Fibroblast of pulmonary artery (primary cell): ENCODE measurements at regions not wholly inside any gene's neighbourhood (a gene's known extent, or its start where the extent isn't known, plus 50 kb on each side); places are given as distances from the start of the nearest gene placed in this dataset.
"Not testable (repeated sequence)": the region's sequence is repeated elsewhere in the genome, so short reads cannot be mapped to it uniquely, and the experiment has no call there.

ENCODE experiments used
- DNase-seq: peaks from one replicate; pipeline ENCODE4 v3.0.0-alpha.2; 2010; ENCODE audit warnings: low read depth
- H3K4me3 ChIP-seq: replicated peaks from 2 replicates; pipeline ENCODE4 v1.5.1; 2011; ENCODE audit warnings: low read depth, mild to moderate bottlenecking, control low read depth, low read length, moderate library complexity
- CTCF ChIP-seq: IDR thresholded peaks from 2 replicates; pipeline ENCODE4 v1.5.1; 2011; ENCODE audit warnings: mild to moderate bottlenecking, control low read depth, low read length, inconsistent platforms; ENCODE audit errors: missing control alignments

- no peak for TF ChIP-seq CTCF
- DNase-seq: no peak
- H3K4me3 ChIP-seq: no peak overlapping the region
Measured at GRCh38 chr2:22967756-22968155, 417.2 kb upstream of the KLHL29 start.

GRCh38 chr2:22970284-22970975 lies 414.5 kb upstream of the KLHL29 start:
- no peak for TF ChIP-seq CTCF
- no peak for DNase-seq
- H3K4me3 ChIP-seq: no peak overlapping the region

DNA sequence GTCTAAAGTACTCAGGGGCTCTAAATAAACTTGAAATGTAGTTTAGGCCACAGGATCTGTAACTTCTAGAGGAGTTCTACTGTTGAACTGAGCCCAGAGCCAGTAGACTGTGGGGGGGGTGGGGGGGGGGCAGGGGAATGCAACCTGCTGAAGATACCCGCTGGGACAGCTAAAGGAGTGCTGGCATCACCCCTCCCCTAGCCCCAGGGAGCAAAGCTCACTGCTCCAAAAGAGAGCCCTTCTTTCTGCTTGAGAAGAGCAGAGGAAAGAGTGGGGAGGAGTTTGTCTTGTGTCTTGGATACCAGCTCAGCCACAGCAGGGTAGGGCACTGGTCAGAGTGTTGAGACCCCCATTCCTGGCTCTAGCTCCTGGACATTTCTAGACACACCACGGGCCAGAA lies 414.0 kb upstream of the KLHL29 start:
- no peak for DNase-seq
- H3K4me3 ChIP-seq: no peak overlapping the region
- TF ChIP-seq CTCF: no peak

DNA sequence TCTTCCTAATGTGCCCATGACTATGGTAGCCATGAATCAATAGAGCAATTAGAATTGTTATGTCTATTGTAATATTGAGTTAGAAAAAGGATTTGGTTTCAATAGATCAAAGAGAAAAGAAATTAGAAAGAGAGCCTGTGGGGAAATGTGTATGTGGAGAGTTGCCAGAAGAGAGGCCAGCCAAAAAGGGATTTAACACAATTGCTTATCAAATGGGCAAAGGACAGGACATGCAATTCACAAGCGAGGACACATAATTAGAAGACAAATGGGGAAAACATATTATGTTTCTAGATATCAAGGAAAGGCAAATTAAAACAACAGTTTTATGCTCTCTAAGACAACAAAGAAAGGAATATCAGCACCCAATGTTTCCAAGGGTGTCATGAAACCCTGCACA lies 403.2 kb upstream of the KLHL29 start:
- DNase-seq: no peak
- no peak for TF ChIP-seq CTCF

GRCh38 chr2:22984152-22984551 lies 400.8 kb upstream of the KLHL29 start:
- not testable (repeated sequence) for H3K4me3 ChIP-seq, DNase-seq

More for the DNA sequence above, 403.2 kb upstream of the KLHL29 start:
- no peak overlapping the region for H3K4me3 ChIP-seq

DNA sequence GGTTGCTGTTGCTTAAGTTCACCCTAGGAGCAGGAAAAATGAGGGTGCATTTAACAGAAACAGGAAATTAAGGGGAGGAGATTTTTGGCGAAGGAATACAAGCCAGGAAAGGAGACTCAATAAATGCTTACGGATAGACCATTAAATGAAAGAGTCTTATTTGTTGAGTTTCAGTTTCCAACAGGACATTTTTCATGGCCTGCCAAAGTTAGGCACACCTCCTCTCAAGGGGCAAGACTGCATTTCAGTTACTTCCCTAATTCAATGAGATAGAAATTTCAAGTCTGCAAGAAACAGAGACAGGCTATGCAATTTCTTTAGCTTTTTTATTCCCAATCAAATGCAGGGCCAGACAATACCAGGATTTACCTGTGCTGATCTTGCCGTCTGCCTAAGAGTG lies 394.7 kb upstream of the KLHL29 start:
- no peak for TF ChIP-seq CTCF
- H3K4me3 ChIP-seq: no peak overlapping the region
- DNase-seq: no peak

DNA sequence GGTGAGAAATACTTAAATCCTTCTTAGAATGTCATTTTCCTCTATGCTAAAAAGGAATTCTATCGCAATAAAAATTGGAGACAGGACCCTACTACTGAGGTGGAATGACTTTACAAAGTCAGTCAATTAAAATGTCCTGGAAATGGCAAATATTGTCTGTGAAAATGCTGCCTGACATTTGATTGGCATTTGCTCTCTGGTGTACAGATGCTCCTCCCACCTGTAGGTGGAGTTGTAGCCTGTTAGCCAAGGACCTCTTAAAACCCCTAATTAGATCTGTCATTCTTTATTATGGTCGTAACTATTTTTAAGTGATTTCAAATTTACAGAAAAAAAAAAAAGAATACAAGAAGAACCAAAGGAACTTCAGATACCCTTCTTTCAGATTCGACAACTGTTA lies 393.1 kb upstream of the KLHL29 start:
- no peak for DNase-seq
- H3K4me3 ChIP-seq: no peak overlapping the region
- TF ChIP-seq CTCF: no peak
